ENCODE measurements at regions not wholly inside any gene's neighbourhood (a gene's known extent, or its start where the extent isn't known, plus 50 kb on each side); places are given as distances from the start of the nearest gene placed in this dataset.

DNA sequence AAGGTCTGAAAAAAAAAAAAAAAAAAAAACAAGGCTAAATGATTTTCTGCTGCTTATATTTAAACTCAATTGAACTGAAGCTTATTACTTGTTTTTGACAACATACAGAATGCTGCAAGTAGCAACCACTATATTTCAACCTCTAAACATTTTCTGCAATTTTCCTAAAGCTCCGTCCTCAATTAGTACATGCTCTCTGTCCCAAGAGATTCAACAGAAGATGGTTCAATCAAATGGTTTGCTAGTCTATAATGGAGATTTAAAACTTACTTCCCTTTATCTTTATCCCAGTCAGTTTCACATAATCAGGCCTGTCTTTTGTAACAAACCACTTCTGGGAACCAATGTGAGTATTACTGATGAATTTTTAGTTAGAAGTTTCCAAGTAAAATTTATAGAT is 485.1 kb upstream of the CDH7 start:
- TF ChIP-seq EZH2 (optimal IDR thresholded peaks at IDR 0.05; ENCODE audit: low read depth, low read length) (no peak), CTCF (IDR thresholded peaks at IDR 0.05; ENCODE audit: low read length) (no peak), EZH2phosphoT487 (IDR thresholded peaks at IDR 0.05; ENCODE audit: low read length) (no peak)

All from MM.1S (cell line).